ENCODE measurements at regions not wholly inside any gene's neighbourhood (a gene's known extent, or its start where the extent isn't known, plus 50 kb on each side); places are given as distances from the start of the nearest gene placed in this dataset.
"Not testable (repeated sequence)": the region's sequence is repeated elsewhere in the genome, so short reads cannot be mapped to it uniquely, and the experiment has no call there.

- no peak for DNase-seq (ENCODE audit: low spot score)
Measured at GRCh38 chr13:53285896-53286430, 257.4 kb downstream of the OLFM4 start.

GRCh38 chr13:53298396-53298795, 269.8 kb downstream of the OLFM4 start:
- no peak for DNase-seq (ENCODE audit: low spot score)

DNA sequence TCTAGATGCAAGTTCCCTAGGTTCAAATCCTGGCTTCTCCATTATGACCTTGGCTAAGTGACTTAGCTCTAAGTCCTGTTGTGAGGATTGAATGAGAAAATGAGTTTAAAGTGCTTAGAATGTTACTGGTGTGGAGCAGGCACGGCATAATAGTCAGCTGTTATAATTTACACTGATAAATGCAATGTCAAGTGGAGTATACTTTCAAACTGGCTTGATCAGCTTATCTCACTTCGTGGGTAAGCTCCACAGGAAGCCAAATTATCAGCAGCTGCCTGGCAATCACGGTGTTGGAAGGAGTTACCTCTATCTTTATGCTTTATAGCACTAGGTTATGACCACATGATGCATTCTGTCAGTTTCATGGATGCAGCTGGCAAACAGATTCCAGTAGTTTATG, 272.8 kb downstream of the OLFM4 start:
- no peak for DNase-seq (ENCODE audit: low spot score)

DNA sequence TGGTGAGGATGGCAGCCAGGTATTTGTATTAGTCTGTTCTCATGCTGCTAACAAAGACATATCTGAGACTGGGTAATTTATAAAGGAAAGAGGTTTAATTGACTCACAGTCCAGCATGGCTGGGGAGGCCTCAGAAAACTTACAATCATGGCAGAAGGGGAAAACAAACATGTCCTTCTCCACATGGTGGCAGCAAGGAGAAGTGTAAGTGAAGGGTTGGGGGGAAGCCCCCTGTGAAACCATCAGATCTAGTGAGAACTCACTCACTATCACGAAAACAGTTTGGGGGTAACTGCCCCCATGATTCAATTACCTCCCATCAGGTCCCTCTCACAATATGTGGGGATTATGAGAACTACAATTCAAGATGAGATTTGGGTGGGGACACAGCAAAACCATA, 276.8 kb downstream of the OLFM4 start:
- DNase-seq (ENCODE audit: low spot score) = not testable (repeated sequence)

- DNase-seq (ENCODE audit: low spot score) = no peak
Measured at GRCh38 chr13:53310786-53311185, 282.2 kb downstream of the OLFM4 start.

DNA sequence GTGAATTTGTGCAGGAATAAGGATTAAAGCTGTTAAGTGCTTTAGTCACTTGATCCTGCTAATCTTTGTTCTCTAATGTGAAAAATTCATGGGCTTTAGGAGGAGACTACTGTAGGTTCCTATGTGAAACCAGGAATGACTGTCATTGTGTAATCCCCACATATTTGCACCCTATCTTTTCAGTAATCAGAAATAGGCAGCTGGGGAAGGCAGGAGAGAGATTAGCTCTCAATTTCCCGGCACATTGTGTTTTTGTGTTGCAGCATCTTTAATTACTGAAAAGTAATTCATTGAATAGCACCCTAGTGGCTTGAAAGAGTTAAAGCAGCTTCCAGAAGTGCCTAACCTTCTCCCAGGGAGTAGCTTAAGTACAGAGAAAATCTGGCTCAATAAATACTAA, 282.9 kb downstream of the OLFM4 start:
- no peak for DNase-seq (ENCODE audit: low spot score)

GRCh38 chr13:53321296-53321801, 292.7 kb downstream of the OLFM4 start:
- no peak for DNase-seq (ENCODE audit: low spot score)

- no peak for DNase-seq (ENCODE audit: low spot score)
Measured at GRCh38 chr13:53324656-53325055, 296.0 kb downstream of the OLFM4 start.

GRCh38 chr13:53326716-53327115, 298.1 kb downstream of the OLFM4 start:
- DNase-seq (ENCODE audit: low spot score) = no peak

DNA sequence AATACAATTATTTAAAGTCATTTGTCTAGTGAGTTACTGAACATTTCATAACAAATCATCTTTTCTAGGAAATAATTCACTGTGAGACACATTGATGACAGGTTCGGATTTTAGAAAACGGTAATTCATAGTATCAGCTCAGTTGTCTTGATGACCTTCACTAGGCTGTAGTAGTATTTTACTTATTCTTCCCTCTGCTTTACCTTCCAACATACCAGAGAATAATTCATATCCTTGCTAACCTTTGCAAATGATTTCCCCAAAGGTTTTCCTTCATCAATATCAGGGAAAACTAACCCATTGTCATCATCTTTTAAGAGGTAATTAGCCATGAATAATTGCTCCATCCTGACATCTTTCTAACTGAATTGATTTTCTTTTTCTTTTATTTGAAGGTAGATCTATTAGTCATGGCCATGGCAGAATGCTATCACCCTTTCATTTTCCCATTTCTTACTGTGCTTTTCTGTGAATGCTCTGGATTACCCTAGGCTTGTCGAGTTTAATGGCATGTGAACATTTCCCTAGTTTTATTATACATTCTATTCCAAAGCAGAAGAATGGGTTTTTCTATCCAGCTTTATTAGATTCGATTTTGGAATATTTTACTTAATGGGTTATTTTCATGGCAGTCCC, 299.2 kb downstream of the OLFM4 start:
- DNase-seq (ENCODE audit: low spot score) = no peak

DNA sequence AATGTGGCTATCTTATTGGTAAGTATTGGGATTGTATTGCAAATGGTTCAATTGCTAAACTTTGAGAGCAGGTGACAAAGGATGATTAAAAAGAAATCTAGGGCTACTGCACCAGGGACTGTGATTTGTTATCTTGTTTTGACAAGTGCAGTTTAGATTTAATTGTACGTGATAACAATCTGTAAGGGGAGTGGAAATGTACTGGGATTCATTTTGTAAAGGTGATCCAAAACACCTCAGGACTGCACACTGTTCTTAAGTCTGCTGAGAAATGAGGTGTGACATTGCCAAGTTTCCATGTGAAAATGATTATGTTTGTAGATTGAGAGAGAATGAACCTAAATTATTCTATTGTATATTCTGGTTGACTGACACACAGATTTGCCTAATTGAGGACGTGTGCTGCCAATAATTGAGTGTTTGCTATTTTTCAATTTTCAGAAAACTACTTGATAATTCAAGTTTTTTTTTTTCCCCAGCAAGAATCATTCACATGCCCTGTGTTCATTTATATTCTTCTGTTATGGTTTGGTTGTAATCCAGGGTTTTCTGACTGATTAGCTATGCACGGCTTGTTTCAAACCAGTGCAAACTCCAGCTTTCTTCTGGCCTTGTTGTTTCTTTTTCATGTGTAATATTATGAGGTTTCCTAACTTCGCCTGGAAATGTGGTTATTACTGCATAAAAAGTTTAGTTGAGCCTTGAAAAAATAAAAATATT, 308.0 kb downstream of the OLFM4 start:
- DNase-seq (ENCODE audit: low spot score) = no peak

GRCh38 chr13:53338760-53339159, 310.1 kb downstream of the OLFM4 start:
- no peak for DNase-seq (ENCODE audit: low spot score)

GRCh38 chr13:53340505-53341143, 312.0 kb downstream of the OLFM4 start:
- no peak for DNase-seq (ENCODE audit: low spot score)

- no peak for DNase-seq (ENCODE audit: low spot score)
Measured at GRCh38 chr13:53341144-53341510, 312.5 kb downstream of the OLFM4 start.

GRCh38 chr13:53342623-53343360, 314.2 kb downstream of the OLFM4 start:
- no peak for DNase-seq (ENCODE audit: low spot score)

GRCh38 chr13:53343361-53343744, 314.7 kb downstream of the OLFM4 start:
- no peak for DNase-seq (ENCODE audit: low spot score)

GRCh38 chr13:53351021-53351420, 322.4 kb downstream of the OLFM4 start:
- no peak for DNase-seq (ENCODE audit: low spot score)

DNA sequence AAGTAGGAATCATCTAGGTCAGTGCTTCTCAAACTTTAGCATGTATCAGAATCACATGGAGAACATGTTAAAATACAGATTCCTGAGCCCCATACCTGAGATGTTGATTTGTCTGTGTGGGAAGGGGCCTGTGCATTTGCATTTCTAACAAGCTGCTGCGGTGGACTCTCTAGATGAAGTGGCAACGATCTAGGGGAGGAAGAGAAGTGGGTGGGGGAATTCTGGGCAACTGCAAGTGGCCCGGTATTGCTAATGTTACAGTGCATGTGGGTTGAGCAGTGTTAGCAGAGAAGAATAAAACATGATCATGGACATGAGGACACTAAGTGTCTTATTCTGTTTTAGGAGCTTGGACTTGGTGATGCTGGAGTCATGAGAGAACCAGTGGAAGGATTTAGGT, 329.0 kb downstream of the OLFM4 start:
- no peak for DNase-seq (ENCODE audit: low spot score)

GRCh38 chr13:53368948-53369347, 340.3 kb downstream of the OLFM4 start:
- DNase-seq (ENCODE audit: low spot score) = no peak

- no peak for DNase-seq (ENCODE audit: low spot score)
Measured at GRCh38 chr13:53379485-53379884, 350.9 kb downstream of the OLFM4 start.

DNA sequence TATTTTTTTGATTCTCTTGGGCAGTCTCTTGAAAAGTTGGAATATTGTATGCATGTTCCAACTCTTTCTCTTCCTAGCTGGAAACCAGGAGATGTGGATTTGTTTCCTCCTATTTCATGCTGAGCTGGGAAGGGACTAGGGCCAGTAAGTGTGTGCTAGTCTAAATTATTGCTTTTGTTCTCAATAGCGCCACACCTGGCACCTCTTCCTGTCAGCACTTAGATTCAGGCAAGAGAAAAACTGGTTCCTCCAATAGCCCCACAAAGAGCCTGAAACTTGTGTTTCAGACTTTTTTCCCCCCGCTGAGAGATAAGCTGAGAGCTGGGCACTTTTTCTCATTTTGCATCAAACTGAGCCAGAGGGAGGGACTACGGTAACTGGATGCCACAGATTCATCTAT, 353.4 kb downstream of the OLFM4 start:
- DNase-seq (ENCODE audit: low spot score) = no peak

GRCh38 chr13:53398051-53398450, 369.4 kb downstream of the OLFM4 start:
- DNase-seq (ENCODE audit: low spot score) = no peak
